ENCODE measurements at regions not wholly inside any gene's neighbourhood (a gene's known extent, or its start where the extent isn't known, plus 50 kb on each side); places are given as distances from the start of the nearest gene placed in this dataset.

DNA sequence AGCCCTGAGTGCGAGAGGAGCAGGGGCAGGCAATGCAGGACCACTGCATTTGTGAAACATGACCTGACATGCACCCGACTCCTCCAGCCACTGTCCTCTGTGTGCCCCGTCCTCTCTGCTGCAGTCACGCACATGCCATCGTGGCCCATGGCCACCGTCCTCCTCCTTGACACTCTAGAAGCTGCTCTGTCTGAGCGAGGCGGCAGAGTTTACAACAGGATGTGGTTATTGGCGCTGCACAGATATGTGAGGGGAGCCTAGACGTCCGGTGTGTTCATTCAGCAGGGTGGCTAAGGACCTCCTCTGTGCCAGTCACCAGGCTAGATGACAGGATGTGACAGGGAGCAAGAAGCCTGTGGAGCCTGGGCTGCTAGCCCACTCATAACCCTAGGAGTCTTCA is 277.8 kb downstream of the FOXO1 start:
- TF ChIP-seq EZH2 (IDR thresholded peaks at IDR 0.05; ENCODE audit: borderline replicate concordance, low read depth, low read length) (no peak), E2F5 (CRISPR knock-in tag; IDR thresholded peaks at IDR 0.05) (no peak)
- TF ChIP-seq, protein P1, sequence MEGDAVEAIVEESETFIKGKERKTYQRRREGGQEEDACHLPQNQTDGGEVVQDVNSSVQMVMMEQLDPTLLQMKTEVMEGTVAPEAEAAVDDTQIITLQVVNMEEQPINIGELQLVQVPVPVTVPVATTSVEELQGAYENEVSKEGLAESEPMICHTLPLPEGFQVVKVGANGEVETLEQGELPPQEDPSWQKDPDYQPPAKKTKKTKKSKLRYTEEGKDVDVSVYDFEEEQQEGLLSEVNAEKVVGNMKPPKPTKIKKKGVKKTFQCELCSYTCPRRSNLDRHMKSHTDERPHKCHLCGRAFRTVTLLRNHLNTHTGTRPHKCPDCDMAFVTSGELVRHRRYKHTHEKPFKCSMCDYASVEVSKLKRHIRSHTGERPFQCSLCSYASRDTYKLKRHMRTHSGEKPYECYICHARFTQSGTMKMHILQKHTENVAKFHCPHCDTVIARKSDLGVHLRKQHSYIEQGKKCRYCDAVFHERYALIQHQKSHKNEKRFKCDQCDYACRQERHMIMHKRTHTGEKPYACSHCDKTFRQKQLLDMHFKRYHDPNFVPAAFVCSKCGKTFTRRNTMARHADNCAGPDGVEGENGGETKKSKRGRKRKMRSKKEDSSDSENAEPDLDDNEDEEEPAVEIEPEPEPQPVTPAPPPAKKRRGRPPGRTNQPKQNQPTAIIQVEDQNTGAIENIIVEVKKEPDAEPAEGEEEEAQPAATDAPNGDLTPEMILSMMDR (IDR thresholded peaks at IDR 0.05 in 2 of 3, conservative IDR thresholded peaks at IDR 0.05 in 1 of 3; ENCODE audit: insufficient read depth in 2 of 3, low read depth in 1 of 3, low read length in 3 of 3), result no peak
